ENCODE measurements at regions not wholly inside any gene's neighbourhood (a gene's known extent, or its start where the extent isn't known, plus 50 kb on each side); places are given as distances from the start of the nearest gene placed in this dataset.
"Not testable (repeated sequence)": the region's sequence is repeated elsewhere in the genome, so short reads cannot be mapped to it uniquely, and the experiment has no call there.

DNA sequence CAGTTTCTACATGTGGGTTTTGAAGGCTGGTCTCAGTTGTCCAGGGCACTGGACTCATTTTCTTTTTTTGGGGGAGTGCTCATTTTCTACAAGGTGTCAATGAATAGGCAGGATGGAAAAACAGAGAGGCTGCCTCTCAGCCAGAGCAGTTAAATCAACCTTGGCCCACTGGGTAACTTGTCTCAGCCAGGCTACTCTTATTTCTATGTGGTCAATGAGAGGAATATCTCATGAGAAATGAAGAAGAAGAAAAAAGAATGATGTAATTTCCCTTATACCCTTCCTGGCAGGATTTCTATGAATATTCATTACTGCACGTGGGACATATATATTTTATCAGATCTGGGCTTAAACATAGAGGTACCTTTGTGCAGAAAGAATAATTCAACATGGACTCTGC is 155.2 kb upstream of the E2F7 start:
- Histone ChIP-seq H3K9ac (ENCODE audit: insufficient read length, low read depth) (no peak overlapping the region), H3K9me3 (ENCODE audit: insufficient read depth, low read length) (no peaks in the 10 kb centered on the region), H3K36me3 (ENCODE audit: insufficient read depth, insufficient read length, low read length) (no peaks in the 10 kb centered on the region), H3K27me3 (ENCODE audit: insufficient read depth, insufficient read length) (no peaks in the 10 kb centered on the region), H3K4me3 (ENCODE audit: insufficient read length, low read depth) (no peak overlapping the region), H3K4me1 (ENCODE audit: insufficient read depth, insufficient read length) (no peaks in the 10 kb centered on the region)
- no peak for TF ChIP-seq SUZ12 (IDR thresholded peaks at IDR 0.05; ENCODE audit: extremely low read depth, insufficient read depth, insufficient read length)
- TF ChIP-seq ZNF274 (IDR thresholded peaks at IDR 0.05; ENCODE audit: low read depth, low read length) = no peak
- no peak for TF ChIP-seq YY1 (IDR thresholded peaks at IDR 0.05; ENCODE audit: insufficient read depth, insufficient read length)
- no peak for DNase-seq (ENCODE audit: low read depth, low spot score)

DNA sequence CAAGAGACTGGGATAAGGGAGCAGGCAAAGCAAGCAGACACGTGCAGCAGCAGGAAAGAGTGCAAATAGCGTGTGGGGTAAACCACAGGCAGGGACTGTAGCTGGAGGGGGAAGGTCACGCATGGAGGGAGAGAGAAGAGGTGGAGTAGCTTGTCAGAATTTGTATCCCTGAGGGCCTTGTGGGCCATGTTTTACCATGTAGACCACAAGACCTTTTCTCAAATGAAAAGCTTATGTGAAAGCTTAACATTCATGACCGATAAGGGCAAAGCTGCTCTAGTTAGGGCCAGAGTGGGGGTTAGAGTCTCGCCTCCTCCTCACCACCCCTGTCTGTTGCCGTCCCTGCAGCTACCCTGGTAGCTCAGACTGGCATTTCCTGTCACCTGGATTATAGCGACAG is 152.9 kb upstream of the E2F7 start:
- Histone ChIP-seq H3K9ac (ENCODE audit: insufficient read length, low read depth) (no peak overlapping the region), H3K27me3 (ENCODE audit: insufficient read depth, insufficient read length) (no peaks in the 10 kb centered on the region), H3K4me3 (ENCODE audit: insufficient read length, low read depth) (no peak overlapping the region), H3K4me1 (ENCODE audit: insufficient read depth, insufficient read length) (no peaks in the 10 kb centered on the region), H3K36me3 (ENCODE audit: insufficient read depth, insufficient read length, low read length) (no peaks in the 10 kb centered on the region), H3K9me3 (ENCODE audit: insufficient read depth, low read length) (no peaks in the 10 kb centered on the region)
- TF ChIP-seq ZNF274 (IDR thresholded peaks at IDR 0.05; ENCODE audit: low read depth, low read length) = no peak
- no peak for TF ChIP-seq SUZ12 (IDR thresholded peaks at IDR 0.05; ENCODE audit: extremely low read depth, insufficient read depth, insufficient read length)
- TF ChIP-seq YY1 (IDR thresholded peaks at IDR 0.05; ENCODE audit: insufficient read depth, insufficient read length) = no peak
- no peak for DNase-seq (ENCODE audit: low read depth, low spot score)

DNA sequence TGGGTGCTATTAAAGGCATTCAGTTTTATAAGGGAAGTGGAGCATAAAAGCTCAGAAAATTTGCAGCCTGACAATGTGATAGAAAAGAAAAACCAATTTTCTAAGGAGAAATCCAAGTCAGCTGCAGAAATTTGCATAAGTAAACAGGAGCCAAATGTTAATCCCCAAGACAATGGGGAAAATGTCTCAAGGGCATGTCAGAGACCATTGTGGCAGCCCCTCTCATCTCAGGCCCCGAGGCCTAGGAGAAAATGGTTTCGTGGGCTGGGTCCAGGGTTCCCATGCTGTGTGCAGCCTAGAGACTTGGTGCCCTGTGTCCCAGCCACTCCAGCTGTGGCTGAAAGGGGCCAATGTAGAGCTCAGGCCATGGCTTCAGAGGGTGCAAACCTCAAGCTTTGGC is 150.8 kb upstream of the E2F7 start:
- not testable (repeated sequence) for H3K9ac ChIP-seq (ENCODE audit: insufficient read length, low read depth); H3K4me3 ChIP-seq (ENCODE audit: insufficient read length, low read depth); H3K4me1 ChIP-seq (ENCODE audit: insufficient read depth, insufficient read length); DNase-seq (ENCODE audit: low read depth, low spot score); H3K36me3 ChIP-seq (ENCODE audit: insufficient read depth, insufficient read length, low read length); H3K9me3 ChIP-seq (ENCODE audit: insufficient read depth, low read length); H3K27me3 ChIP-seq (ENCODE audit: insufficient read depth, insufficient read length)

DNA sequence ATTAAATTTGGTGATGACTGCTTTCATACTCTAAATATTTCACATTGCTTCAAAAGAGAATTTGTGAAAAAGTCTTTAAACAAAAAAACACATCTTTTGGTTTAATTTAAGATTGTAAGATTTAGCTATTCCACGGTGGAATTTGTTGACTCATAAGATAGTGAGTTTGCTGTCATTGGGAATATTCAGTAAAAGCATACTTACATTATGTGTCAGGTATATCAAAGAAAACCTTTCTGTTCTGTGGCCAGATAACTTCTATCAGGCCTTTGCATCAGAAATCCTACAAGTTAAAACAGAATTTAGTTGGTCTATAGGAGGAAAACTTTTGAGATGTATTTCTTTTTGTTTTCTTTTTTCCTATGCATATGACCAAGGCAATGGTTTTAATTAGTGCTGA is 148.8 kb upstream of the E2F7 start:
- Histone ChIP-seq H3K36me3 (ENCODE audit: insufficient read depth, insufficient read length, low read length) (no peaks in the 10 kb centered on the region), H3K4me3 (ENCODE audit: insufficient read length, low read depth) (no peak overlapping the region), H3K27me3 (ENCODE audit: insufficient read depth, insufficient read length) (no peaks in the 10 kb centered on the region), H3K4me1 (ENCODE audit: insufficient read depth, insufficient read length) (no peaks in the 10 kb centered on the region), H3K9ac (ENCODE audit: insufficient read length, low read depth) (no peak overlapping the region), H3K9me3 (ENCODE audit: insufficient read depth, low read length) (no peaks in the 10 kb centered on the region)
- no peak for TF ChIP-seq YY1 (IDR thresholded peaks at IDR 0.05; ENCODE audit: insufficient read depth, insufficient read length)
- no peak for TF ChIP-seq SUZ12 (IDR thresholded peaks at IDR 0.05; ENCODE audit: extremely low read depth, insufficient read depth, insufficient read length)
- no peak for TF ChIP-seq ZNF274 (IDR thresholded peaks at IDR 0.05; ENCODE audit: low read depth, low read length)
- DNase-seq (ENCODE audit: low read depth, low spot score) = no peak

DNA sequence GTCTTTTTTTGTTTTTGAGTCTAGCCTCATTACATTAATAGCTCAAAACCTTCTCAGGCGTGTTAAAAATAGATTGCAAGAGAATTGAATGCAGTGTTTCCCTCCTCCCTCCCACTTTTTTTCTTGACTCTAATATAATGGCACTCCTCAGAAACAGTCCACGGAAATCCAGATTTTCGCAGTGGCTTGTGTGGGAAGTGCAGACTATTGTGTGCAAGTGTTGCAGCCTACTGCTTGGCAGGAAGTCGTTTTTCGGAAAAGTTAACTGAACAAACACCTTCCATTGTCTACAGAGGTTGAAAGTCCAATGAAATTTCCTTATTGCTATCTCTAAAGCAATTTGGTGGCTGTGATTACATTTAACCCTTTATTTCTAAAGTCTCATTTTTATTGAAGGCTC is 147.9 kb upstream of the E2F7 start:
- no peak for DNase-seq (ENCODE audit: low read depth, low spot score)
- TF ChIP-seq ZNF274 (IDR thresholded peaks at IDR 0.05; ENCODE audit: low read depth, low read length) (no peak), SUZ12 (IDR thresholded peaks at IDR 0.05; ENCODE audit: extremely low read depth, insufficient read depth, insufficient read length) (no peak), YY1 (IDR thresholded peaks at IDR 0.05; ENCODE audit: insufficient read depth, insufficient read length) (no peak)
- no peaks in the 10 kb centered on the region for H3K9me3 ChIP-seq (ENCODE audit: insufficient read depth, low read length)
- H3K27me3 ChIP-seq (ENCODE audit: insufficient read depth, insufficient read length) = no peaks in the 10 kb centered on the region
- H3K36me3 ChIP-seq (ENCODE audit: insufficient read depth, insufficient read length, low read length) = no peaks in the 10 kb centered on the region
- H3K4me3 ChIP-seq (ENCODE audit: insufficient read length, low read depth) = no peak overlapping the region
- H3K4me1 ChIP-seq (ENCODE audit: insufficient read depth, insufficient read length) = no peaks in the 10 kb centered on the region
- H3K9ac ChIP-seq (ENCODE audit: insufficient read length, low read depth) = no peak overlapping the region

DNA sequence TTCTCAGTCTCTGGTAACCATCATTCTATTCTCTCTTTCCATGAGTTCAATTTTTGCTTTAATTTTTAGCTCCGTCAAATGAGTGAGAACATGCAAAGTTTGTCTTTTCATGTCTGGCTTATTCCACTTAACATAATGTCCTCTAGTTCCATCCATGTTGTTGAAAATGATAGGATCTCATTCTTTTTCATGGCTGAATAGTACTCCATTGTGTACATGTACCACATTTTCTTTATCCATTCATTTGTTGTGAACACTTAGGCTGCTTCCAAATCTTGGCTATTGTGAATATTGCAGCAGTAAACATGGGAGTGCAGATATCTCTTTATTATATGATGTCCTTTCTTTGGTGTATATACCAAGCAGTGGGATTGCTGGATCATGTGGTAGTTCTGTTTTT is 145.4 kb upstream of the E2F7 start:
- DNase-seq (ENCODE audit: low read depth, low spot score) = no peak
- H3K36me3 ChIP-seq (ENCODE audit: insufficient read depth, insufficient read length, low read length) = no peaks in the 10 kb centered on the region
- TF ChIP-seq ZNF274 (IDR thresholded peaks at IDR 0.05; ENCODE audit: low read depth, low read length) = no peak
- TF ChIP-seq YY1 (IDR thresholded peaks at IDR 0.05; ENCODE audit: insufficient read depth, insufficient read length) = no peak
- no peak for TF ChIP-seq SUZ12 (IDR thresholded peaks at IDR 0.05; ENCODE audit: extremely low read depth, insufficient read depth, insufficient read length)
- H3K27me3 ChIP-seq (ENCODE audit: insufficient read depth, insufficient read length) = no peaks in the 10 kb centered on the region
- H3K9me3 ChIP-seq (ENCODE audit: insufficient read depth, low read length) = no peaks in the 10 kb centered on the region
- H3K9ac ChIP-seq (ENCODE audit: insufficient read length, low read depth) = no peak overlapping the region
- H3K4me1 ChIP-seq (ENCODE audit: insufficient read depth, insufficient read length) = no peaks in the 10 kb centered on the region
- no peak overlapping the region for H3K4me3 ChIP-seq (ENCODE audit: insufficient read length, low read depth)

DNA sequence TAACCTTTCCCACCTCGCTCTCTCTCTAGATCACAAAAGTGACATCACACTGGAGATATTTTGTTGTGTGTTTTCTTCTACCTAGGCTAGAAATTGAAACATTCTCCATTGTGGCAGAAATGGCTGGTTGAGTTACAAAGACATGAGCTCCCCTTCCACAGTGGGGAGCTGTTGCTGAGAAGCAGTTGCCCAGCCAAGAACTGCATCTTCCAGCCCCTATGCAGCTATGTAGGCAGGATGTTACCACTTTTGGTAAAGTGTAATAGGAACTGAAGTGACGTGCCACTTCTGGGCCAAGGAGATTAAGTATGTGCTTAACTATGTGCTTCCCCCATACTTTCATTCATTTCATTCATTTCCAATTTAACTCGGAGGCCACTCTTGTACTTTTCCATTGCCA is 138.7 kb upstream of the E2F7 start:
- TF ChIP-seq YY1 (IDR thresholded peaks at IDR 0.05; ENCODE audit: insufficient read depth, insufficient read length) (no peak), ZNF274 (IDR thresholded peaks at IDR 0.05; ENCODE audit: low read depth, low read length) (no peak), SUZ12 (IDR thresholded peaks at IDR 0.05; ENCODE audit: extremely low read depth, insufficient read depth, insufficient read length) (no peak)
- DNase-seq (ENCODE audit: low read depth, low spot score) = no peak
- Histone ChIP-seq H3K9ac (ENCODE audit: insufficient read length, low read depth) (no peak overlapping the region), H3K27me3 (ENCODE audit: insufficient read depth, insufficient read length) (no peaks in the 10 kb centered on the region), H3K4me1 (ENCODE audit: insufficient read depth, insufficient read length) (no peaks in the 10 kb centered on the region), H3K9me3 (ENCODE audit: insufficient read depth, low read length) (no peaks in the 10 kb centered on the region), H3K4me3 (ENCODE audit: insufficient read length, low read depth) (no peak overlapping the region), H3K36me3 (ENCODE audit: insufficient read depth, insufficient read length, low read length) (no peaks in the 10 kb centered on the region)

DNA sequence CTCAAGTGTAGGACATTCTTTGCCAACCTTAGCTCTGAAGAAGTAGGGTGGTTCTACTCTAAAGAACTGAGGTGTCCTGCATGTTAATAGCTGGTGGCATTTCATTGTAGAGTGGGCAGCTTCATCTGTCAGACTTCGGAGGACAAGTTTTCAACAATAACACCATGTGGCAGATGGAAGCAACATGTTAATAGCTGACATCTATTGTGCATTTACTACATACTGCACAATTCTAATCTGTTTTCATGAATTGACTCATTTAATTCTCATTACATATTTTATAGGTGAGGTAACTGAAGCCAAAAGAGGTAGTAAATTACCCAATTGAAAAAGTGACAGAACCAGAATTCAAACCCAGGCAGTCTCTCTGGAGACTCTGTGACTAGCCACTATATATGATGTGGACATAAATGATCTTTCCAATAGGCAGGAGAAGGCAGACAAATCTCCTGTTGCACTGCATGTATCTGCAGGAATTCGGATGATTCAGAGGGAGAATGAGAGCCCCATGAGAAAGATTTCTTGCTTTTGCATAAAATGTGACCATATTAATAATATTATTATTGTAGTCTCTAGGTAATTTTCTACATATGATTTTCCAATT is 137.2 kb upstream of the E2F7 start:
- H3K4me3 ChIP-seq (ENCODE audit: insufficient read length, low read depth) = no peak overlapping the region
- H3K4me1 ChIP-seq (ENCODE audit: insufficient read depth, insufficient read length) = no peaks in the 10 kb centered on the region
- no peak for DNase-seq (ENCODE audit: low read depth, low spot score)
- H3K36me3 ChIP-seq (ENCODE audit: insufficient read depth, insufficient read length, low read length) = no peaks in the 10 kb centered on the region
- no peak overlapping the region for H3K9ac ChIP-seq (ENCODE audit: insufficient read length, low read depth)
- no peaks in the 10 kb centered on the region for H3K9me3 ChIP-seq (ENCODE audit: insufficient read depth, low read length)
- H3K27me3 ChIP-seq (ENCODE audit: insufficient read depth, insufficient read length) = no peaks in the 10 kb centered on the region
- TF ChIP-seq SUZ12 (IDR thresholded peaks at IDR 0.05; ENCODE audit: extremely low read depth, insufficient read depth, insufficient read length) (no peak), ZNF274 (IDR thresholded peaks at IDR 0.05; ENCODE audit: low read depth, low read length) (no peak), YY1 (IDR thresholded peaks at IDR 0.05; ENCODE audit: insufficient read depth, insufficient read length) (no peak)

All from NT2/D1 (cell line).